HUES6 (cell line): ENCODE measurements at regions not wholly inside any gene's neighbourhood (a gene's known extent, or its start where the extent isn't known, plus 50 kb on each side); places are given as distances from the start of the nearest gene placed in this dataset.
"Not testable (repeated sequence)": the region's sequence is repeated elsewhere in the genome, so short reads cannot be mapped to it uniquely, and the experiment has no call there.

ENCODE experiments used
- H3K27ac ChIP-seq: 2 replicates; pipeline ENCODE4 v1.7.0; 2013; ENCODE audit warnings: low read depth, mild to moderate bottlenecking, low read length, inconsistent platforms
- H3K27me3 ChIP-seq: 2 replicates; pipeline ENCODE4 v1.6.1; 2013; ENCODE audit warnings: low read length; ENCODE audit not compliant: control insufficient read depth, insufficient read depth
- H3K36me3 ChIP-seq: 2 replicates; pipeline ENCODE4 v1.6.1; 2013; ENCODE audit warnings: low read length; ENCODE audit not compliant: control insufficient read depth, insufficient read depth
- H3K4me1 ChIP-seq: 2 replicates; pipeline ENCODE4 v1.6.1; 2013; ENCODE audit warnings: low read length; ENCODE audit not compliant: control insufficient read depth, insufficient read depth
- H3K4me3 ChIP-seq: 2 replicates; pipeline ENCODE4 v1.5.1; 2013; ENCODE audit warnings: low read depth, low read length
- H3K9ac ChIP-seq: one replicate; pipeline ENCODE4 v1.6.1; 2013; ENCODE audit warnings: mild to moderate bottlenecking, low read length
- H3K9me3 ChIP-seq: 2 replicates; pipeline ENCODE4 v1.6.1; 2013; ENCODE audit warnings: low read depth, low read length; ENCODE audit not compliant: control insufficient read depth, insufficient read depth

- Histone ChIP-seq H3K4me3 (no peak overlapping the region), H3K9me3 (no peaks in the 10 kb centered on the region), H3K9ac (no peak overlapping the region), H3K27ac (no peak overlapping the region), H3K27me3 (no peaks in the 10 kb centered on the region), H3K36me3 (no peaks in the 10 kb centered on the region), H3K4me1 (peaks cover 5% of the 10 kb centered on the region; the same call in 1 of the 2 replicates)
Measured at GRCh38 chr11:109957000-109957399, 136.2 kb upstream of the ZC3H12C start.

- H3K36me3 ChIP-seq, result no peaks in the 10 kb centered on the region
- no peak overlapping the region for H3K9ac ChIP-seq
- H3K4me3 ChIP-seq, result no peak overlapping the region
- H3K4me1 ChIP-seq, result peaks cover 5% of the 10 kb centered on the region; the same call in 1 of the 2 replicates
- no peaks in the 10 kb centered on the region for H3K9me3 ChIP-seq
- no peaks in the 10 kb centered on the region for H3K27me3 ChIP-seq
- H3K27ac ChIP-seq, result no peak overlapping the region
Measured at GRCh38 chr11:109957601-109958000, 135.6 kb upstream of the ZC3H12C start.

- Histone ChIP-seq H3K4me3 (no peak overlapping the region), H3K9me3 (no peaks in the 10 kb centered on the region), H3K36me3 (no peaks in the 10 kb centered on the region), H3K9ac (no peak overlapping the region), H3K27ac (no peak overlapping the region), H3K27me3 (no peaks in the 10 kb centered on the region), H3K4me1 (peaks cover 5% of the 10 kb centered on the region; the same call in 1 of the 2 replicates)
Measured at GRCh38 chr11:109958131-109958820, 134.9 kb upstream of the ZC3H12C start.

GRCh38 chr11:109958821-109959166, 134.4 kb upstream of the ZC3H12C start:
- H3K36me3 ChIP-seq, result no peaks in the 10 kb centered on the region
- H3K27ac ChIP-seq, result no peak overlapping the region
- no peak overlapping the region for H3K9ac ChIP-seq
- H3K4me1 ChIP-seq, result peaks cover 5% of the 10 kb centered on the region; the same call in 1 of the 2 replicates
- no peak overlapping the region for H3K4me3 ChIP-seq
- no peaks in the 10 kb centered on the region for H3K9me3 ChIP-seq
- no peaks in the 10 kb centered on the region for H3K27me3 ChIP-seq

GRCh38 chr11:109960831-109961230, 132.4 kb upstream of the ZC3H12C start:
- H3K4me1 ChIP-seq, result peaks cover 5% of the 10 kb centered on the region; the same call in 1 of the 2 replicates
- no peak overlapping the region for H3K27ac ChIP-seq
- no peak overlapping the region for H3K4me3 ChIP-seq
- no peak overlapping the region for H3K9ac ChIP-seq
- H3K9me3 ChIP-seq, result no peaks in the 10 kb centered on the region
- H3K27me3 ChIP-seq, result no peaks in the 10 kb centered on the region
- no peaks in the 10 kb centered on the region for H3K36me3 ChIP-seq

- H3K4me3 ChIP-seq, result no peak overlapping the region
- no peaks in the 10 kb centered on the region for H3K27me3 ChIP-seq
- H3K9ac ChIP-seq, result no peak overlapping the region
- H3K36me3 ChIP-seq, result no peaks in the 10 kb centered on the region
- no peak overlapping the region for H3K27ac ChIP-seq
- no peaks in the 10 kb centered on the region for H3K9me3 ChIP-seq
- peaks cover 5% of the 10 kb centered on the region; the same call in 1 of the 2 replicates for H3K4me1 ChIP-seq
Measured at GRCh38 chr11:109961261-109961660, 131.9 kb upstream of the ZC3H12C start.

GRCh38 chr11:109963101-109963500, 130.1 kb upstream of the ZC3H12C start:
- H3K4me3 ChIP-seq, result no peak overlapping the region

GRCh38 chr11:109964487-109964886, 128.7 kb upstream of the ZC3H12C start:
- no peaks in the 10 kb centered on the region for H3K36me3 ChIP-seq
- H3K27ac ChIP-seq, result no peak overlapping the region
- H3K9me3 ChIP-seq, result no peaks in the 10 kb centered on the region
- peaks cover 5% of the 10 kb centered on the region; the same call in 1 of the 2 replicates for H3K4me1 ChIP-seq
- H3K9ac ChIP-seq, result no peak overlapping the region
- no peaks in the 10 kb centered on the region for H3K27me3 ChIP-seq
- no peak overlapping the region for H3K4me3 ChIP-seq

More at GRCh38 chr11:109963101-109963500, 130.1 kb upstream of the ZC3H12C start:
- H3K36me3 ChIP-seq, result no peaks in the 10 kb centered on the region
- no peaks in the 10 kb centered on the region for H3K9me3 ChIP-seq
- H3K4me1 ChIP-seq, result peaks cover 5% of the 10 kb centered on the region; the same call in 1 of the 2 replicates
- no peak overlapping the region for H3K27ac ChIP-seq
- no peak overlapping the region for H3K9ac ChIP-seq
- no peaks in the 10 kb centered on the region for H3K27me3 ChIP-seq

- H3K9ac ChIP-seq, H3K27me3 ChIP-seq, H3K27ac ChIP-seq, H3K4me1 ChIP-seq, H3K36me3 ChIP-seq, H3K9me3 ChIP-seq, H3K4me3 ChIP-seq: not testable (repeated sequence)
Measured at GRCh38 chr11:109965445-109965844, 127.7 kb upstream of the ZC3H12C start.

- H3K27me3 ChIP-seq, H3K4me1 ChIP-seq, H3K9ac ChIP-seq, H3K9me3 ChIP-seq, H3K36me3 ChIP-seq, H3K27ac ChIP-seq, H3K4me3 ChIP-seq: not testable (repeated sequence)
Measured at GRCh38 chr11:109965926-109966325, 127.3 kb upstream of the ZC3H12C start.

- not testable (repeated sequence) for H3K27me3 ChIP-seq, H3K9ac ChIP-seq, H3K4me1 ChIP-seq, H3K9me3 ChIP-seq, H3K4me3 ChIP-seq, H3K36me3 ChIP-seq, H3K27ac ChIP-seq
Measured at GRCh38 chr11:109967136-109967535, 126.1 kb upstream of the ZC3H12C start.
